ENCODE measurements at regions not wholly inside any gene's neighbourhood (a gene's known extent, or its start where the extent isn't known, plus 50 kb on each side); places are given as distances from the start of the nearest gene placed in this dataset.

GRCh38 chr2:186138845-186139244, 347.2 kb upstream of the ZC3H15 start (continued):
- TF ChIP-seq STAT6 (CRISPR knock-in tag; IDR thresholded peaks at IDR 0.05) (no peak), EGR1 (conservative IDR thresholded peaks at IDR 0.05) (no peak), SRSF7 (optimal IDR thresholded peaks at IDR 0.05; ENCODE audit: low read depth, low read length) (no peak), KLF10 (CRISPR knock-in tag; IDR thresholded peaks at IDR 0.05) (no peak)

- Histone ChIP-seq H3K36me3 (ENCODE audit: control insufficient read depth, insufficient read depth, low read length) (no peaks in the 10 kb centered on the region), H3K27me3 (ENCODE audit: control insufficient read depth in 2 of 2, insufficient read depth in 2 of 2, low read length in 2 of 2) (no peaks in the 10 kb centered on the region), H2AFZ (ENCODE audit: low read depth, low read length) (no peak overlapping the region), H3K9me3 (replicated peaks; ENCODE audit: control insufficient read depth, insufficient read depth, low read depth, low read length) (no peaks in the 10 kb centered on the region; the same call in 1 of the 2 replicates), H3K9ac (ENCODE audit: insufficient read depth in 1 of 2, low read depth in 2 of 2, low read length in 2 of 2) (no peak overlapping the region), H3K9me1 (ENCODE audit: control insufficient read depth, insufficient read depth, low read length) (no peaks in the 10 kb centered on the region), H4K20me1 (replicated peaks; ENCODE audit: control insufficient read depth, insufficient read depth, low read length) (no peaks in the 10 kb centered on the region), H3K4me3 (no peak overlapping the region), H3K4me2 (ENCODE audit: insufficient read depth, low read length) (no peak overlapping the region), H3K79me2 (ENCODE audit: control insufficient read depth, insufficient read depth, low read length) (no peaks in the 10 kb centered on the region), H3K4me1 (replicated peaks in 1 of 2; ENCODE audit: control insufficient read depth in 2 of 2, insufficient read depth in 2 of 2, low read length in 2 of 2) (no peaks in the 10 kb centered on the region), H3K27ac (ENCODE audit: extremely low read depth, low read depth, low read length) (no peak overlapping the region)
- intact Hi-C loops (cut with micrococcal nuclease) (no loop called here), in situ Hi-C loops (cut with MboI) (no loop called here)
- POLR2A ChIA-PET, result no interaction called here
- DNase-seq (ENCODE audit: extremely low read depth in 1 of 4, low spot score in 3 of 4) (no peak), ATAC-seq (no peak), FAIRE-seq (no peak)
- no TSS peak for BruUV-seq (replicated peaks)
- CTCF ChIA-PET (ENCODE audit: low intra/inter-chr PET ratio), result no interaction called here
- TF ChIP-seq ZNF696 (CRISPR knock-in tag; conservative IDR thresholded peaks at IDR 0.05), result no peak
- TF ChIP-seq ZBTB40 (IDR thresholded peaks at IDR 0.05), result no peak
- no peak for TF ChIP-seq ZBTB40 (CRISPR knock-in tag; IDR thresholded peaks at IDR 0.05)
- TF ChIP-seq SRSF9 (IDR thresholded peaks at IDR 0.05; ENCODE audit: borderline replicate concordance, low read depth, low read length), result no peak
- TF ChIP-seq GTF2F1 (IDR thresholded peaks at IDR 0.05; ENCODE audit: low read depth, low read length), result no peak
- TF ChIP-seq MAZ (CRISPR knock-in tag; conservative IDR thresholded peaks at IDR 0.05 in 1 of 2, IDR thresholded peaks at IDR 0.05 in 1 of 2), result no peak
- TF ChIP-seq HDAC8 (tag; IDR thresholded peaks at IDR 0.05), result no peak
Observed at GRCh38 chr2:186159101-186159500, 327.0 kb upstream of the ZC3H15 start.
